ENCODE measurements at regions not wholly inside any gene's neighbourhood (a gene's known extent, or its start where the extent isn't known, plus 50 kb on each side); places are given as distances from the start of the nearest gene placed in this dataset.

DNA sequence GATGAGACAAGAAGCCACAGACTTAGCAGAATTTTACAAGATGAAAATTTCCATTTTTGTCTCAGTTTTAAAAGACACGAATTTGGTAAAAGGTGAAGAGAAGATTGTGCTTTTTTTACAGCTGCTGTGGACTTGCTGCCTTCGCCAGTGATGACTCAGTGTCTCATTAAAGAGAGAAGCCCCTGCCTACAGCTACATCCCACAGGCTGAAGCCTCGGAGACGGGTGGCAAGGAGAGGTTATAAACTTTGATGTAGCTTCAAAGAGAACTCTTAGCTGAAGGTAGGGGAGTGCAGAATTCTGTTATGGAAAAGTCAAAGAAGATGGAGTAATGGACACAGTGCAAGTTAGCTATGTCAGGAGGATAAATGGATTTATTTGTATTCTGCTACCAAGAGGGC, 683.4 kb upstream of the ARGLU1 start:
- H2AFZ ChIP-seq (ENCODE audit: low read depth), result no peak overlapping the region
- no peak overlapping the region for H3K9ac ChIP-seq
- no peaks in the 10 kb centered on the region for H3K4me1 ChIP-seq (ENCODE audit: low read depth, poor library complexity, severe bottlenecking)
- no peak overlapping the region for H3K4me3 ChIP-seq (IDR thresholded peaks at IDR 0.05; ENCODE audit: insufficient read depth, low read depth, low read length)
- no peaks in the 10 kb centered on the region for H3K79me2 ChIP-seq (ENCODE audit: insufficient read depth, low read depth)
- no peaks in the 10 kb centered on the region for H4K20me1 ChIP-seq (ENCODE audit: insufficient read depth)
- H3K27ac ChIP-seq, result no peak overlapping the region
- H3K4me2 ChIP-seq, result no peak overlapping the region
- no peak for TF ChIP-seq CTCF (conservative IDR thresholded peaks at IDR 0.05; ENCODE audit: low read depth, low read length)
- no peaks in the 10 kb centered on the region for H3K27me3 ChIP-seq (ENCODE audit: insufficient read depth, low read depth)
- H3K36me3 ChIP-seq (ENCODE audit: insufficient read depth), result no peaks in the 10 kb centered on the region

DNA sequence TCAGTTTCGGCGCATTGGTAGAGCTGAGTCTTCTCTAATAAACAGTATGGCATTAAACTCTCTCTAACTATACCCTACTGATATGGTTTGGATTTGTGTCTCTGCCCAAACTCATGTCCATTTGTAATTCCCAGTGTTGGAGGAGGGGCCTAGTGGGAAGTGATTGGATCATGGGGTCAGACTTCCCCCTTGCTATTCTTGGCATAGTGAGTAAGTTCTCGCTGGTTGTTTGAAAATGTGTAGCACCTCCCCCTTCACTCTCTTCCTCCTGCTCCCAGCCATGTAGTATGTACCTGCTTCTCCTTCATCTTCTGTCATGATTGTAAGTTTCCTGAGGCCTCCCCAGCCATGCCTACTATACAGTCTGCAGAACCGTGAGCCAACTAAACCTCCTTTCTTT, 682.7 kb upstream of the ARGLU1 start:
- no peaks in the 10 kb centered on the region for H3K36me3 ChIP-seq (ENCODE audit: insufficient read depth)
- H4K20me1 ChIP-seq (ENCODE audit: insufficient read depth), result no peaks in the 10 kb centered on the region
- H3K4me2 ChIP-seq, result no peak overlapping the region
- no peaks in the 10 kb centered on the region for H3K27me3 ChIP-seq (ENCODE audit: insufficient read depth, low read depth)
- no peak overlapping the region for H3K4me3 ChIP-seq (IDR thresholded peaks at IDR 0.05; ENCODE audit: insufficient read depth, low read depth, low read length)
- H2AFZ ChIP-seq (ENCODE audit: low read depth), result no peak overlapping the region
- H3K9ac ChIP-seq, result no peak overlapping the region
- no peak overlapping the region for H3K27ac ChIP-seq
- no peak for TF ChIP-seq CTCF (conservative IDR thresholded peaks at IDR 0.05; ENCODE audit: low read depth, low read length)
- no peaks in the 10 kb centered on the region for H3K4me1 ChIP-seq (ENCODE audit: low read depth, poor library complexity, severe bottlenecking)
- no peaks in the 10 kb centered on the region for H3K79me2 ChIP-seq (ENCODE audit: insufficient read depth, low read depth)

DNA sequence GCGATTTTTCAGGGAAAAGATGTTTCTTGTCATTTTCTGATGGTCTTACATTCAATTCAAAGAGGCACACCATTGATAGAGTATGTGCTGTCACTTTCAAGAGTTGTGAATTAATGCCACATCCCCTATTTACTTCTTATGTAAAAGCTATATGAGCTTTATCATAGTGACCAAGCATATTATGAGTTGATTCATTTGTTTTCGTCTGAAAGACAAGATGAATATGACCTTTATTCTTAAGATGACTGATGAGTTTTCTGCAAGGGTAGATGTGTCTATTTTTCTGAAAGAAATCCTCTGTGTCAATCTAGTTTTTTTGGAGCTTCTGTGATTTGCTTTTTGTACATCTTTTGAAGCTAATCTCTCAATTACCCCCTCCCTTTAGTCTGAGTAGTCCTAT, 676.3 kb upstream of the ARGLU1 start:
- no peak for TF ChIP-seq CTCF (conservative IDR thresholded peaks at IDR 0.05; ENCODE audit: low read depth, low read length)
- Histone ChIP-seq H3K9ac (no peak overlapping the region), H3K4me3 (IDR thresholded peaks at IDR 0.05; ENCODE audit: insufficient read depth, low read depth, low read length) (no peak overlapping the region), H3K4me2 (no peak overlapping the region), H3K36me3 (ENCODE audit: insufficient read depth) (no peaks in the 10 kb centered on the region), H3K27me3 (ENCODE audit: insufficient read depth, low read depth) (no peaks in the 10 kb centered on the region), H2AFZ (ENCODE audit: low read depth) (no peak overlapping the region), H4K20me1 (ENCODE audit: insufficient read depth) (no peaks in the 10 kb centered on the region), H3K79me2 (ENCODE audit: insufficient read depth, low read depth) (no peaks in the 10 kb centered on the region), H3K4me1 (ENCODE audit: low read depth, poor library complexity, severe bottlenecking) (no peaks in the 10 kb centered on the region), H3K27ac (no peak overlapping the region)

DNA sequence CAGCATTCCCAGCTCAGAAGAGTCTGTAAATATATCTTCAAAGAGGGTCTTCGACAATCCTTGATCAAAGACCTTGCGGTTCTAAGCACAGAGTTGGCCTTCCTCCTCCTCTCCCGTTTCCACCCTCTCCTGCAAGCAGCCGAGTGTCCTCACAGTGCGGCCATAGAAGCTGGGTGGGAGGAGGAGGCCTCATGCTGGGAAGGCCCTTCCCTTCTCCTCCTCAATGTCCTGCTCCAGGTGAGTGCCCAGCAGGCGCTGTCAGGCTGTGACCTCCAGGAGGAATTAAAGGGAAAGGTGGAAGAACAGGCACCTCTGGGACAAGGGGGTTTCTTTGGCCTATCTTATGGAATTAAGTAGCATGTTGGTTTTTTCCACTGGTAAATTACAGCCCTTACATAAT, 674.2 kb upstream of the ARGLU1 start:
- TF ChIP-seq CTCF (conservative IDR thresholded peaks at IDR 0.05; ENCODE audit: low read depth, low read length), result no peak
- no peak overlapping the region for H3K27ac ChIP-seq

GRCh38 chr13:107241381-107241780, 673.4 kb upstream of the ARGLU1 start:
- Histone ChIP-seq H3K4me1 (ENCODE audit: low read depth, poor library complexity, severe bottlenecking) (no peaks in the 10 kb centered on the region), H3K79me2 (ENCODE audit: insufficient read depth, low read depth) (no peaks in the 10 kb centered on the region), H3K36me3 (ENCODE audit: insufficient read depth) (no peaks in the 10 kb centered on the region), H3K27me3 (ENCODE audit: insufficient read depth, low read depth) (no peaks in the 10 kb centered on the region), H2AFZ (ENCODE audit: low read depth) (no peak overlapping the region), H3K4me3 (IDR thresholded peaks at IDR 0.05; ENCODE audit: insufficient read depth, low read depth, low read length) (no peak overlapping the region), H3K4me2 (no peak overlapping the region), H3K9ac (no peak overlapping the region), H3K27ac (no peak overlapping the region), H4K20me1 (ENCODE audit: insufficient read depth) (no peaks in the 10 kb centered on the region)
- TF ChIP-seq CTCF (conservative IDR thresholded peaks at IDR 0.05; ENCODE audit: low read depth, low read length), result no peak

More for the DNA sequence above, 674.2 kb upstream of the ARGLU1 start:
- H3K79me2 ChIP-seq (ENCODE audit: insufficient read depth, low read depth), result no peaks in the 10 kb centered on the region
- H3K27me3 ChIP-seq (ENCODE audit: insufficient read depth, low read depth), result no peaks in the 10 kb centered on the region
- H4K20me1 ChIP-seq (ENCODE audit: insufficient read depth), result no peaks in the 10 kb centered on the region
- H2AFZ ChIP-seq (ENCODE audit: low read depth), result no peak overlapping the region
- H3K4me1 ChIP-seq (ENCODE audit: low read depth, poor library complexity, severe bottlenecking), result no peaks in the 10 kb centered on the region
- H3K4me3 ChIP-seq (IDR thresholded peaks at IDR 0.05; ENCODE audit: insufficient read depth, low read depth, low read length), result no peak overlapping the region
- no peak overlapping the region for H3K4me2 ChIP-seq
- H3K36me3 ChIP-seq (ENCODE audit: insufficient read depth), result no peaks in the 10 kb centered on the region
- H3K9ac ChIP-seq, result no peak overlapping the region

Measured in KMS-11 (cell line).